Ovary (tissue), 3 donors: ENCODE measurements at regions not wholly inside any gene's neighbourhood (a gene's known extent, or its start where the extent isn't known, plus 50 kb on each side); places are given as distances from the start of the nearest gene placed in this dataset.

Experiments used
- CTCF ChIP-seq, 3 donors: fragments of 450-650 bp in 2 of 3; fragments of 200-600 bp in 1 of 3; IDR thresholded peaks; one replicate each; pipeline versions ENCODE4 v1.5.1 to v1.8.0; 2016 to 2022; ENCODE audit warnings: antibody characterized with exemption in 3 of 3, mild to moderate bottlenecking in 1 of 3
- EP300 ChIP-seq: sonication (generic); formaldehyde crosslinking; IDR thresholded peaks from one replicate; pipeline ENCODE4 v1.6.1; 2017; ENCODE audit warnings: antibody characterized with exemption
- POLR2A ChIP-seq: fragments of 450-650 bp; IDR thresholded peaks from one replicate; pipeline ENCODE4 v1.6.1; 2017; ENCODE audit warnings: antibody characterized with exemption, mild to moderate bottlenecking, moderate library complexity
- donor health status: DM: no; HTN: no; CAD: no.

GRCh38 chr6:67221226-67221625, 1413.9 kb upstream of the ADGRB3 start:
- TF ChIP-seq CTCF (IDR thresholded peaks at IDR 0.05) (no peak), POLR2A (no peak), EP300 (no peak)
